BLaER1 treated with 17β-estradiol and CSF1 and Interleukin-3, amounts not matched to agents 10 nM and 100 nM (cell line): ENCODE measurements at regions not wholly inside any gene's neighbourhood (a gene's known extent, or its start where the extent isn't known, plus 50 kb on each side); places are given as distances from the start of the nearest gene placed in this dataset.

Source experiments
- H3K27ac ChIP-seq, 11 experiments: shearing (Covaris generic); formaldehyde crosslinking; 2 replicates each; pipeline ENCODE4 v1.8.1; 2022
- H3K27me3 ChIP-seq, 11 experiments: shearing (Covaris generic); formaldehyde crosslinking; 2 replicates each; pipeline ENCODE4 v1.8.1; 2022
- H3K36me3 ChIP-seq, 11 experiments: shearing (Covaris generic); formaldehyde crosslinking; 2 replicates each; pipeline ENCODE4 v1.8.1; 2022
- H3K4me1 ChIP-seq, 10 experiments: shearing (Covaris generic); formaldehyde crosslinking; 2 replicates each; pipeline ENCODE4 v1.8.1; 2022
- H3K4me2 ChIP-seq, 11 experiments: shearing (Covaris generic); formaldehyde crosslinking; 2 replicates each; pipeline ENCODE4 v1.8.1; 2022
- H3K4me3 ChIP-seq, 10 experiments: shearing (Covaris generic); formaldehyde crosslinking; 2 replicates each; pipeline ENCODE4 v1.8.1; 2022
- H3K9ac ChIP-seq, 11 experiments: shearing (Covaris generic); formaldehyde crosslinking; 2 replicates each; pipeline ENCODE4 v1.8.1; 2022
- H3K9me3 ChIP-seq, 11 experiments: shearing (Covaris generic); formaldehyde crosslinking; replicated peaks in 1 of 11; 2 replicates each; pipeline ENCODE4 v1.8.1; 2022
- H4K20me1 ChIP-seq, 11 experiments: shearing (Covaris generic); formaldehyde crosslinking; 2 replicates each; pipeline ENCODE4 v1.8.1; 2022
- Cebpa-rat ChIP-seq, 11 experiments: shearing (Covaris generic); IDR thresholded peaks; 2 replicates each; pipeline ENCODE4 v1.8.1; 2022

DNA sequence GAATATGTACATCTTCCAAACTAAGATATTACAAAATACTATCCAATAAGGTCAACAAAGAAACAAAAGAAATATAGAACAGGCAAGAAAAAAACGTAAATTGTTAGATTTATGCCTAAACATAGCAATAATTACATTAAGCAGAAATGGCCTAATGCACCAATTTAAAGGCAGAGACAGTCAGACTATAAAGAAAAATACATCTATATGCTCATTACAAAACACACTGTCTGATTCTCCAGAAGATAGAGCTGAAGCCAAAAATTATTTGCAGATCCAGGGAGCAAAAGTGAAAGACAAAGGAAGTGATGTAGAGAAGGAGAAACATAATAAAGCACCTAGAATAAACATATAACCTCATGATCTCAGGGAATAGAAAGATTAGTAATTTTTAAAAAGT lies 246.9 kb downstream of the PAPSS1 start:
- no peak overlapping the region for H3K4me3 ChIP-seq
- no peak for TF ChIP-seq Cebpa-rat (IDR thresholded peaks at IDR 0.05)
- 0 out of 22 replicates have a peak, but pooled peaks cover 0 to 3% (median 0%) of the 10 kb centered on the region in 11 experiments for H3K9me3 ChIP-seq
- no peaks in the 10 kb centered on the region for H3K4me1 ChIP-seq
- H3K27me3 ChIP-seq, result no peaks in the 10 kb centered on the region
- H3K27ac ChIP-seq, result no peak overlapping the region
- no peaks in the 10 kb centered on the region for H4K20me1 ChIP-seq
- H3K36me3 ChIP-seq, result no peaks in the 10 kb centered on the region
- no peak overlapping the region for H3K9ac ChIP-seq
- H3K4me2 ChIP-seq, result no peak overlapping the region

GRCh38 chr4:107472265-107472948 lies 247.6 kb downstream of the PAPSS1 start:
- no peak overlapping the region for H3K27ac ChIP-seq
- no peak overlapping the region for H3K4me2 ChIP-seq
- 0 out of 22 replicates have a peak, but pooled peaks cover 0 to 3% (median 0%) of the 10 kb centered on the region in 11 experiments for H3K9me3 ChIP-seq
- H3K36me3 ChIP-seq, result no peaks in the 10 kb centered on the region
- no peak for TF ChIP-seq Cebpa-rat (IDR thresholded peaks at IDR 0.05)
- H3K4me3 ChIP-seq, result no peak overlapping the region
- no peaks in the 10 kb centered on the region for H3K27me3 ChIP-seq
- no peak overlapping the region for H3K9ac ChIP-seq
- no peaks in the 10 kb centered on the region for H4K20me1 ChIP-seq
- no peaks in the 10 kb centered on the region for H3K4me1 ChIP-seq

GRCh38 chr4:107470173-107470572 lies 249.9 kb downstream of the PAPSS1 start:
- Histone ChIP-seq H3K9ac (no peak overlapping the region), H3K4me1 (no peaks in the 10 kb centered on the region), H3K4me2 (no peak overlapping the region), H4K20me1 (no peaks in the 10 kb centered on the region), H3K9me3 (no peaks in the 10 kb centered on the region), H3K27ac (no peak overlapping the region), H3K36me3 (no peaks in the 10 kb centered on the region), H3K27me3 (no peaks in the 10 kb centered on the region), H3K4me3 (no peak overlapping the region)
- TF ChIP-seq Cebpa-rat (IDR thresholded peaks at IDR 0.05), result no peak

DNA sequence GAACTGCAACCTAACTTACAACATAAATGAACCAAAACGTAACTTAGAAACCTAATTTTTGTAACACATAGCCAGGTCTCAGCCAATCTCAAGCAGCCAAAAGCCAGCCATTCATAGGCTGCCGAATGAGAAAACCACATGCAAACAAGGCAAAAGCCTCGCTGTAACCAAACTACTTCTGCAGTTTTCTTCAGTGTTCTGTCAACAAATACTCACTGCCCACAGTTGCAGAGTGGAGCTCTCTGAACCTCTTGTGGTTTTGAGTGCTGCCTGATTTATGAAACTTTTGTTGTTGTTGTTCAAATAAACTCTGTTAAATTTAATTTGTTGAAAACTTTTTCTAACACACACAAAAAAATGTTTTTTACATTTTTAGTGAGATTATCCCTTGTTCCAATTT lies 251.2 kb downstream of the PAPSS1 start:
- Histone ChIP-seq H3K9me3 (no peaks in the 10 kb centered on the region), H3K36me3 (no peaks in the 10 kb centered on the region), H3K27me3 (no peaks in the 10 kb centered on the region), H3K9ac (no peak overlapping the region), H3K4me3 (no peak overlapping the region), H3K4me1 (no peaks in the 10 kb centered on the region), H3K4me2 (no peak overlapping the region), H3K27ac (no peak overlapping the region), H4K20me1 (no peaks in the 10 kb centered on the region)
- TF ChIP-seq Cebpa-rat (IDR thresholded peaks at IDR 0.05), result no peak

DNA sequence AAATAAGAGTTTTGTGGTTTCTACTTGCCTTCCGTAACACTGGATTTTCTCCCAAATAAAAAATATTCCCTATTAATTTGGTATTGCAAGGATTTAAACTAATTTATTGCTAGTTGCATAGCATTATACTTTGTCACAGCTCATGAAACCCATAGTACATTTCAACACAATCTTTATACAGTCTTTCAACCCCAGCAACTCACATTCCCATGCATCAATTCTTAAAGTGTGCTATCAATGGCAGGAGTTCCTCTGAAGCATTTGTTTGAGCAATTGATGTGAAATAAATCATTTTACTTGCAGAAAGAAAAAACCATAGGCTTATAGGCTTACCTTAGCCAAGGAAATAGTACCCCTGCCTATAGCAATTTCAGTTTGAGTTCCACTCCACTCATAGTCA lies 251.9 kb downstream of the PAPSS1 start:
- H3K9me3 ChIP-seq, result peaks cover 0 to 6% (median 0%) of the 10 kb centered on the region in 11 experiments; a peak in 1 of 22 replicates

GRCh38 chr4:107467461-107467860 lies 252.6 kb downstream of the PAPSS1 start:
- Histone ChIP-seq H3K27ac (no peak overlapping the region), H3K4me1 (no peaks in the 10 kb centered on the region), H3K4me2 (no peak overlapping the region), H3K27me3 (no peaks in the 10 kb centered on the region), H4K20me1 (no peaks in the 10 kb centered on the region), H3K36me3 (no peaks in the 10 kb centered on the region), H3K4me3 (no peak overlapping the region), H3K9ac (no peak overlapping the region), H3K9me3 (peaks cover 0 to 8% (median 0%) of the 10 kb centered on the region in 11 experiments; a peak in 1 of 22 replicates)
- TF ChIP-seq Cebpa-rat (IDR thresholded peaks at IDR 0.05), result no peak

More for the DNA sequence above, 251.9 kb downstream of the PAPSS1 start:
- no peaks in the 10 kb centered on the region for H3K36me3 ChIP-seq
- no peaks in the 10 kb centered on the region for H3K27me3 ChIP-seq
- no peak overlapping the region for H3K4me2 ChIP-seq
- H3K4me3 ChIP-seq, result no peak overlapping the region
- no peak overlapping the region for H3K9ac ChIP-seq
- no peak for TF ChIP-seq Cebpa-rat (IDR thresholded peaks at IDR 0.05)
- H3K27ac ChIP-seq, result no peak overlapping the region
- H4K20me1 ChIP-seq, result no peaks in the 10 kb centered on the region
- no peaks in the 10 kb centered on the region for H3K4me1 ChIP-seq

DNA sequence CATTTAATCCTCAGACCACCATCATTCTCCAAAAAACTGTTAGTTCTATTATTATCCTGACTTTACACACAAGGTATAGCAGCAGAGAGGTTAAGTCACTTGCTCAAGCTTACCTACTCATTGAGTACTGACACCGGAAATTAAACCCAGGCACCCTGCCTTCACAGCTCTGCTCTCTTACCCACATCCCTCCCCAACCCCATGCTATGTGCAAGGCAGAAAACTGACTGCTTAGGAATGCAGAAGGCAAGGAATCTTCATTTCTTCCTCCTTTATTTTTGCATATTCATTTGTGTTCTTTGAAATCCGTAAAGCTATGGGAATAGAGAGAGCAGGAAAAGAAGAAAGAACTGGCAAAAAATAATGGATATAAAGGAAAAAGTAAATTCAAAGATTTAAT lies 261.8 kb downstream of the PAPSS1 start:
- Histone ChIP-seq H3K27me3 (no peaks in the 10 kb centered on the region), H3K4me1 (no peaks in the 10 kb centered on the region), H3K27ac (no peak overlapping the region), H3K4me2 (no peak overlapping the region), H4K20me1 (no peaks in the 10 kb centered on the region), H3K9me3 (peaks cover 0 to 15% (median 7%) of the 10 kb centered on the region in 11 experiments; a peak in 11 of 22 replicates), H3K4me3 (no peak overlapping the region), H3K9ac (no peak overlapping the region), H3K36me3 (no peaks in the 10 kb centered on the region)
- no peak for TF ChIP-seq Cebpa-rat (IDR thresholded peaks at IDR 0.05)

GRCh38 chr4:107453987-107454386 lies 266.0 kb downstream of the PAPSS1 start:
- Histone ChIP-seq H3K4me2 (no peak overlapping the region), H3K4me1 (no peaks in the 10 kb centered on the region), H3K4me3 (no peak overlapping the region), H3K27me3 (no peaks in the 10 kb centered on the region), H3K9me3 (no peaks in the 10 kb centered on the region), H3K27ac (no peak overlapping the region), H4K20me1 (no peaks in the 10 kb centered on the region), H3K9ac (no peak overlapping the region), H3K36me3 (no peaks in the 10 kb centered on the region)
- TF ChIP-seq Cebpa-rat (IDR thresholded peaks at IDR 0.05), result no peak

- no peak overlapping the region for H3K4me3 ChIP-seq
- H4K20me1 ChIP-seq, result no peaks in the 10 kb centered on the region
- TF ChIP-seq Cebpa-rat (IDR thresholded peaks at IDR 0.05), result no peak
- no peak overlapping the region for H3K4me2 ChIP-seq
- no peaks in the 10 kb centered on the region for H3K9me3 ChIP-seq
- H3K27me3 ChIP-seq, result no peaks in the 10 kb centered on the region
- no peak overlapping the region for H3K27ac ChIP-seq
- H3K36me3 ChIP-seq, result no peaks in the 10 kb centered on the region
- H3K9ac ChIP-seq, result no peak overlapping the region
- H3K4me1 ChIP-seq, result no peaks in the 10 kb centered on the region
Observed at GRCh38 chr4:107452717-107453630, 267.1 kb downstream of the PAPSS1 start.
